Stimulated activated memory B cell treated with anti-CD40 and anti-IgM and Interleukin-4, amounts not matched to agents 10 μg/mL and 1 μg/mL and 100 μg/mL, for 72 hours (primary cell): ENCODE measurements at regions not wholly inside any gene's neighbourhood (a gene's known extent, or its start where the extent isn't known, plus 50 kb on each side); places are given as distances from the start of the nearest gene placed in this dataset.
"Not testable (repeated sequence)": the region's sequence is repeated elsewhere in the genome, so short reads cannot be mapped to it uniquely, and the experiment has no call there.

Experiments
- ATAC-seq: fragments of 150-1000 bp; cut with Tn5 transposase; 2 replicates; pipeline ENCODE4 v1.10.0; 2021
- H3K27ac Mint-ChIP-seq: one replicate; pipeline ENCODE4 v1.8.0; 2022; ENCODE audit warnings: mild to moderate bottlenecking, mixed read lengths
- H3K27me3 Mint-ChIP-seq: one replicate; pipeline ENCODE4 v1.8.0; 2022; ENCODE audit warnings: mixed read lengths
- H3K36me3 Mint-ChIP-seq: one replicate; pipeline ENCODE4 v1.8.0; 2022; ENCODE audit warnings: mixed read lengths
- H3K4me1 Mint-ChIP-seq: one replicate; pipeline ENCODE4 v1.8.0; 2022; ENCODE audit warnings: mixed read lengths
- H3K4me3 Mint-ChIP-seq: one replicate; pipeline ENCODE4 v1.8.0; 2022; ENCODE audit warnings: mild to moderate bottlenecking, moderate library complexity, mixed read lengths
- H3K9me3 Mint-ChIP-seq: one replicate; pipeline ENCODE4 v1.8.0; 2022; ENCODE audit warnings: mixed read lengths

GRCh38 chr4:132334081-132334480 is 815.0 kb upstream of the PCDH10 start:
- Mint-ChIP-seq H3K36me3 (no peaks in the 10 kb centered on the region), H3K4me1 (no peaks in the 10 kb centered on the region), H3K9me3 (peaks cover 5% of the 10 kb centered on the region), H3K27ac (no peak overlapping the region), H3K4me3 (no peak overlapping the region), H3K27me3 (no peaks in the 10 kb centered on the region)
- ATAC-seq: no peak

DNA sequence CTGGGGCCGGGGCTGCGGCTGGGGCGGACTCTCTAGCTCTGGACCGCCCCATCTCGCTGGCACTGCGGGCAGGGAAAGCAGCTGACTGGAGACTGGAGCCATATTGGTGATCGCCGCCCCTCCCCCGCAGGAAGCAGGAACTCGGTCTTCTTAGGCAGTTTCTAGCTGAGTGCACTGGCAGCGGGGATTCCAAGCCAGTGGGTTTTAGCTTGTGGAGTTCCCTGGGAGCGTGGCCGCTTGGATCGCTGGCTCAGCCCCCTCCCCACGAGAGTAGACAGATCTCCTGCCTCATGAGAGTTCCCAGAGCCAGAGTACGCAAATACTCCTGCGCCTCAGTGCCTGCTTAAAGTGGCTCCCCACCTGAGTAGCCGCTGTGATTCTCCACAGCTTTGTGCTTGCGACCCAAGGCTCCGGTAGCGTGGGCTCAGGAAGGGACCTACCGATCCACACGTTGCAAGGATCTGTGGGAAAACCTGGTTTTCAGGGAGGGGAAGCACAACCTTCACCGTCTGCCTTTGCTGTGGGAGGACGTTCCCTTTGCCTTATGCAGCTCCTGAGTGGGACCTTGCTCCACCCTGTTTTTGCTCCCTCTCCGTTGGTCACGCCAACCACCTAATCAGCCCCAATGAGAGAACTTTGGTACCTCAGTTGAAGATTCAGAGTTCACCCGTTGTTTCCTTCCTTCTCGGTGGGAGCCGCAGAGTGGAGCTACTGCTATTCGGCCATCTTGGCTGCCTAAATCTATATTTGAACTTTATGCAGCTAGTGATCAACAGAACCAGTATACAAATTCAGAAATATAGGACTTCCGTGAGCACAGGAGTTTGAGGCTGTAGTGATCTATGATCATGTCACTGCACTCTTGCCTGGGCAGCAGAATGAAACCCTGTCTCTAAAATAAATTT is 803.9 kb upstream of the PCDH10 start:
- no peak overlapping the region for H3K27ac Mint-ChIP-seq
- no peaks in the 10 kb centered on the region for H3K4me1 Mint-ChIP-seq
- peaks cover 6% of the 10 kb centered on the region for H3K9me3 Mint-ChIP-seq
- H3K27me3 Mint-ChIP-seq: no peaks in the 10 kb centered on the region
- no peak overlapping the region for H3K4me3 Mint-ChIP-seq
- H3K36me3 Mint-ChIP-seq: no peaks in the 10 kb centered on the region
- ATAC-seq: no peak

- ATAC-seq: no peak
- Mint-ChIP-seq H3K4me1 (no peaks in the 10 kb centered on the region), H3K9me3 (peaks cover 6% of the 10 kb centered on the region), H3K36me3 (no peaks in the 10 kb centered on the region), H3K27ac (no peak overlapping the region), H3K4me3 (no peak overlapping the region), H3K27me3 (no peaks in the 10 kb centered on the region)
These were observed 803.1 kb upstream of the PCDH10 start for GRCh38 chr4:132346016-132346415.

- not testable (repeated sequence) for H3K27me3 Mint-ChIP-seq, H3K4me3 Mint-ChIP-seq, H3K4me1 Mint-ChIP-seq, H3K27ac Mint-ChIP-seq, H3K36me3 Mint-ChIP-seq, ATAC-seq, H3K9me3 Mint-ChIP-seq
These were observed 797.5 kb upstream of the PCDH10 start for GRCh38 chr4:132351606-132352005.

DNA sequence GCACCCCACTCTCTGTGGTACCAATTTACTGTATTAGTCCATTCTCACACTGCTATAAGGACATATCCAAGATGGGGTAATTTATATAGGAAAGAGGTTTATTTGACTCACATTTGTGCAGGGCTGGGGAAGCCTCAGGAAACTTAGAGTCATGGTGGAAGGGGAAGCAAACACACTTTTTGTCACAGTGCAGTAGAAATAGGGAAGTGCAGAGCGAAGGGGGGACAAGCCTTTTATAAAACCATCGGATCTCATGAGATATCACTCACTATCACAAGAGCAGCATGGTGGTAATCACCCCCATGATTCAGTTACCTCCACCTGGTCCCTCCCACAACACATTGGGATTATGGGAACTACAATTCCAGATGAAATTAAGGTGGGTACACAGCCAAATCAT is 766.9 kb upstream of the PCDH10 start:
- no peak for ATAC-seq
- no peaks in the 10 kb centered on the region for H3K36me3 Mint-ChIP-seq
- H3K4me3 Mint-ChIP-seq: no peak overlapping the region
- no peak overlapping the region for H3K27ac Mint-ChIP-seq
- peaks cover 5% of the 10 kb centered on the region for H3K9me3 Mint-ChIP-seq
- H3K27me3 Mint-ChIP-seq: no peaks in the 10 kb centered on the region
- no peaks in the 10 kb centered on the region for H3K4me1 Mint-ChIP-seq

GRCh38 chr4:132383571-132384199 is 765.4 kb upstream of the PCDH10 start:
- H3K27me3 Mint-ChIP-seq: no peaks in the 10 kb centered on the region
- no peak overlapping the region for H3K4me3 Mint-ChIP-seq
- no peak overlapping the region for H3K27ac Mint-ChIP-seq
- peaks cover 5% of the 10 kb centered on the region for H3K9me3 Mint-ChIP-seq
- no peaks in the 10 kb centered on the region for H3K36me3 Mint-ChIP-seq
- ATAC-seq: no peak
- no peaks in the 10 kb centered on the region for H3K4me1 Mint-ChIP-seq

- Mint-ChIP-seq H3K36me3 (no peaks in the 10 kb centered on the region), H3K4me1 (no peaks in the 10 kb centered on the region), H3K27me3 (no peaks in the 10 kb centered on the region), H3K4me3 (no peak overlapping the region), H3K27ac (no peak overlapping the region), H3K9me3 (no peaks in the 10 kb centered on the region)
- ATAC-seq: no peak
These were observed 764.4 kb upstream of the PCDH10 start for GRCh38 chr4:132384709-132385108.

DNA sequence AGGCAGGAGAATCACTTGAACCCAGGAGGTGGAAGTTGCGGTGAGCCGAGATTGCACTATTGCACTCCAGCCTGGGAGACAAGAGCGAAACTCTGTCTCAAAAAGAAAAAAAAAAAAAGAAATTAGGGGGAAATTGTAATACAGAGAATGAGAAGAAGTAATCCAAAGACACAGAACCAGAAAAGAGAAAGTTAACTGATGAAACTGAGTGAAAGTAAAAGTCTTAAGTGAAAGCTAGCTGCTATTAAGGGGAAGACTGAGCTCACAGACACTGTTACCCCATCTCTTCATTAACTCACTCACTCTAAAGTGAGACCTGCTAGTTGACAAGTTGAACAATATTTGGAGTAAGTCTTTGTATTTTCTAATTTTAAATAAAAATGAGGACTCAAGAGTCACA is 763.0 kb upstream of the PCDH10 start:
- Mint-ChIP-seq H3K4me1 (no peaks in the 10 kb centered on the region), H3K9me3 (no peaks in the 10 kb centered on the region), H3K27me3 (no peaks in the 10 kb centered on the region), H3K4me3 (no peak overlapping the region), H3K36me3 (no peaks in the 10 kb centered on the region), H3K27ac (no peak overlapping the region)
- ATAC-seq: no peak

- Mint-ChIP-seq H3K27me3 (no peaks in the 10 kb centered on the region), H3K4me3 (no peak overlapping the region), H3K27ac (no peak overlapping the region), H3K9me3 (no peaks in the 10 kb centered on the region), H3K4me1 (no peaks in the 10 kb centered on the region), H3K36me3 (no peaks in the 10 kb centered on the region)
- ATAC-seq: no peak
These were observed 762.0 kb upstream of the PCDH10 start for GRCh38 chr4:132387060-132387459.

- H3K4me3 Mint-ChIP-seq: no peak overlapping the region
- H3K27ac Mint-ChIP-seq: no peak overlapping the region
- ATAC-seq: no peak
- H3K9me3 Mint-ChIP-seq: no peaks in the 10 kb centered on the region
- H3K36me3 Mint-ChIP-seq: no peaks in the 10 kb centered on the region
- no peaks in the 10 kb centered on the region for H3K4me1 Mint-ChIP-seq
- H3K27me3 Mint-ChIP-seq: no peaks in the 10 kb centered on the region
These were observed 753.5 kb upstream of the PCDH10 start for GRCh38 chr4:132395561-132395960.

- no peak overlapping the region for H3K4me3 Mint-ChIP-seq
- no peak overlapping the region for H3K27ac Mint-ChIP-seq
- no peaks in the 10 kb centered on the region for H3K27me3 Mint-ChIP-seq
- no peaks in the 10 kb centered on the region for H3K36me3 Mint-ChIP-seq
- no peak for ATAC-seq
- H3K4me1 Mint-ChIP-seq: no peaks in the 10 kb centered on the region
- no peaks in the 10 kb centered on the region for H3K9me3 Mint-ChIP-seq
These were observed 752.5 kb upstream of the PCDH10 start for GRCh38 chr4:132396636-132397035.

DNA sequence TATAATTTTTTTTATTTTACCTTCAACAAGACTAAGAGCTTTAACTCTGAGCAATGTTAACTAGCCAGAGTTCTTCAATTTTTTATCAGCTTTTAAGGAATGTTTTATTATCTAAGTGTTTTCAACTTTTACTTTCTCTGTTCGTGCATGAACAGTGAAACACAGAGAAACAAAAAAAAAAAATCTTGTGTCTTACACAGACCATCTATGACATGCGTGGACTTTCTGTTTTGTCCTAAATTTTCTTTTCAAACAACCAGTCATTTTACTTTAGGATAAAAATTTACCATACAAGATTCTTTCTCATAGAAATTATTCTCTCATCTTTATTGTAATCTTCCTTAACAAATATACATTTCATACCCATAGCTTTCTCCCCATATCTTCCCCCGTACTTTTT is 731.9 kb upstream of the PCDH10 start:
- Mint-ChIP-seq H3K4me1 (no peaks in the 10 kb centered on the region), H3K27ac (no peak overlapping the region), H3K36me3 (no peaks in the 10 kb centered on the region), H3K9me3 (peaks cover 20% of the 10 kb centered on the region), H3K27me3 (no peaks in the 10 kb centered on the region), H3K4me3 (no peak overlapping the region)
- ATAC-seq: no peak

- no peak for ATAC-seq
- H3K9me3 Mint-ChIP-seq: peaks cover 2% of the 10 kb centered on the region
- no peaks in the 10 kb centered on the region for H3K27me3 Mint-ChIP-seq
- no peaks in the 10 kb centered on the region for H3K4me1 Mint-ChIP-seq
- no peak overlapping the region for H3K27ac Mint-ChIP-seq
- H3K4me3 Mint-ChIP-seq: no peak overlapping the region
- H3K36me3 Mint-ChIP-seq: no peaks in the 10 kb centered on the region
These were observed 722.0 kb upstream of the PCDH10 start for GRCh38 chr4:132427125-132427524.

DNA sequence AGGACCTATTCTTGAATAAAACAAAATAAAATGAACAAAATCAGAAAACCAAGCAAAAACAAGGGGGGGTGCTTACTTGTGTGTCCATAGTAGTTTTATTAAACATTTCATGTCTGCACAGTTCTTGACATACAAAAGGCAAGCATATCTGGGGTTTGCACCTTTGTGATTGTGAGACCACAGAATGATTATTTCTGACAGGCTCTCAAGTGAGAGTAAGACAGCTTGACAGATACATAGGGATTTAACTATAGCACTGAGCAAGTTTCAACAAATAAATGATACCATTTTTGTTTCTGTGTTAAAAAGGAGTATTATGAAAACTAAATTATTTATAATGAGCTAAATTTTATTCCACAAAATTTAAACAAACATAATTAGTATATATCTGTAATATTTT is 712.0 kb upstream of the PCDH10 start:
- H3K4me1 Mint-ChIP-seq: no peaks in the 10 kb centered on the region
- H3K4me3 Mint-ChIP-seq: no peak overlapping the region
- H3K9me3 Mint-ChIP-seq: peaks cover 3% of the 10 kb centered on the region
- no peaks in the 10 kb centered on the region for H3K36me3 Mint-ChIP-seq
- ATAC-seq: no peak
- no peaks in the 10 kb centered on the region for H3K27me3 Mint-ChIP-seq
- H3K27ac Mint-ChIP-seq: no peak overlapping the region

DNA sequence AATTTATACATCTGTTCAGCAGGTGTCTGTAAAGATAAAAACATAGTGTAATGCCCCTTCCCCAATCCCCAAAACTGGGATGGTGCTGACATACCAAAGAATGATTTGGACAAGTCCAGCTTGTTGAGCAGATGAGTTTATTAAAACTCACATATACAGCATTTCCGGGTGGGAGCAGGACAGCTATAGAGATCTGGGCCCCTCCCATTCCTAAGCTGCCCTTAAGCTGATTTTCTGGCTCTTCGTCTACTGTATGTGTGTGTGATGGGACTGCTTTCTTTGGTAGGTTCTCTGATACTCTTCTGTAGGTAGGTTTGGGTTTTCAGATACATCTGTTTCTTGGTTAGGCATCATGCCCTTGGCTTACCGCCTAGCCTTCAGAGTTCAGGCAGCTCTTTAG is 703.7 kb upstream of the PCDH10 start:
- Mint-ChIP-seq H3K27me3 (no peaks in the 10 kb centered on the region), H3K4me3 (no peak overlapping the region), H3K4me1 (no peaks in the 10 kb centered on the region), H3K9me3 (peaks cover 7% of the 10 kb centered on the region), H3K27ac (no peak overlapping the region), H3K36me3 (no peaks in the 10 kb centered on the region)
- ATAC-seq: no peak

- H3K27ac Mint-ChIP-seq, H3K9me3 Mint-ChIP-seq, H3K27me3 Mint-ChIP-seq, ATAC-seq, H3K36me3 Mint-ChIP-seq, H3K4me3 Mint-ChIP-seq, H3K4me1 Mint-ChIP-seq: not testable (repeated sequence)
These were observed 691.1 kb upstream of the PCDH10 start for GRCh38 chr4:132457987-132458386.
